ENCODE measurements at regions not wholly inside any gene's neighbourhood (a gene's known extent, or its start where the extent isn't known, plus 50 kb on each side); places are given as distances from the start of the nearest gene placed in this dataset.
A peak's percentile ranks its signal among the peaks of the same experiment; 100 is the strongest.

DNA sequence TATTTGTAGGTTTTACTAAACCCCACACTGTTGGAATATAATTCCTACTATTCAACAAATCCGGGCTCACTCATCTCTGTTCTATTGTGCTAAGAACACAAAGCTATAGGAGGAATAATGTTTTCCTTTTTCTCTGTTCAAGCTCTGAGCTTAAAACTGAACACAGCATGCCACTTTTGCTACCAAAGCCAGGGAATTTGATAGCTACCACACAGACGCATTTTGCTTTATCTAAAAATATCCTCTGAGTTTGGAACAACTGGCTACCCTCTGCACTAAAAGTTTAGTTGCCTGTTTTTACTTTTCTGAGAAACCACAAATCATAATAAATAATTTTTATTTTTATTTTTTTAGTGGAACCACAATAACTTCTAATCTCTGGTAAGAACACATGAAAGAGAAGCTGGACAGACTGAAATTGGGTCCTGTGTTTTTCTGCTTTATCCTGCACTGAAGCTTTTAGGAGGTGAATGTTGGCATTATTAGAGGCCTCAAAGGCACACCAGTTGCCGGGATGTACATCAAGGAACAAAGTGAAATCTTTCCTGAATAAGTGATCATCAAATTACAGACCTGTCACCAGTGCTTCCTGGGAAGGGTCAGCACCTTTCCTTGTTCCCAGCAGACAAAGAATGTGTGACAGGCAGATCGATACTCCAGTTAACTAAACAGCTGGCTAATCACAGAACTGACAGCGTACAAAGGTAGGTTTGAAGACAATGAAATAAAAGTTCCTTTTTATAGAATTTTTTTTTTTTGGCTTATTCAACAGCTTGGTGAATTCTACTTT, 523.2 kb upstream of the TENM4 start:
- DNase-seq: no peak

GRCh38 chr11:79960461-79960860, 519.6 kb upstream of the TENM4 start:
- no peak for DNase-seq

- DNase-seq: no peak
These were observed 518.5 kb upstream of the TENM4 start for GRCh38 chr11:79959318-79959717.

DNA sequence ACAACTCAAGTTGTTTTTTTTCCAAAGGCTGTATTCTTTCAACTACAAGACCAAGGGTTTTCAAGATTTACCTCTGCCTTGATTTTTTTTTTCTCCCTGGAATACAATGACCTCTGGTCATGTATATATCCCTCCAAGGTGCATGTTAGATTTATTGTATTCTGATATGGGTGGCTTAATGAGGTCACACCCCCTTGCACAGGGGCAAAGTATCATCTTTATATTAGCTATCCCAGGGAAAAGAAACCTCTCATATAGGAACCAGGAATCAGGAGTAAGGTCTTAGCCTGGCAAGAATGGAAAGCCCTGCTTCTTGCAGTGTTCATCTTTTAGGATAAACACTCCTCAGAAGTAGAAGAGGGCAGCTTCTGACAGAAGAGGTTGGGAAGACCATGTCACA, 516.9 kb upstream of the TENM4 start:
- no peak for DNase-seq

- DNase-seq: no peak
These were observed 515.2 kb upstream of the TENM4 start for GRCh38 chr11:79956061-79956460.

DNA sequence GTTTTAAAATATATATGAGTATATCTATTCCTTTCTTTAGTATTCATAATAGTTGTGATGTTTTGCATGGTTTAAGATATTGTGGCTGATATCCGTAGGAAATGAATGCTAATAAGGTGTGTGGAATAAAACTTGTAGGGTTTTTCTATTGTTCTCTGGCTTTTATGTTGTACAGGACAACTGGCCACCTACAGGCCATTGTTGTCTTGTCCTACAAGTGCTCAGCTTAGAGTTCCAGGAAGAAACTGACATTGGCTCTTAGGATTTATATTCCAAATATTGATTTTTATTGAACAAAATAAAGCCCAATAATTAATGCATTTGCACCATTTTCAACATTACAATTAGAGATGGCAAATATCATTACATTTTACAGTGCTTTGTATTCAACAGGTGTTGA, 512.8 kb upstream of the TENM4 start:
- no peak for DNase-seq

GRCh38 chr11:79950741-79951140, 509.9 kb upstream of the TENM4 start:
- DNase-seq: no peak

DNA sequence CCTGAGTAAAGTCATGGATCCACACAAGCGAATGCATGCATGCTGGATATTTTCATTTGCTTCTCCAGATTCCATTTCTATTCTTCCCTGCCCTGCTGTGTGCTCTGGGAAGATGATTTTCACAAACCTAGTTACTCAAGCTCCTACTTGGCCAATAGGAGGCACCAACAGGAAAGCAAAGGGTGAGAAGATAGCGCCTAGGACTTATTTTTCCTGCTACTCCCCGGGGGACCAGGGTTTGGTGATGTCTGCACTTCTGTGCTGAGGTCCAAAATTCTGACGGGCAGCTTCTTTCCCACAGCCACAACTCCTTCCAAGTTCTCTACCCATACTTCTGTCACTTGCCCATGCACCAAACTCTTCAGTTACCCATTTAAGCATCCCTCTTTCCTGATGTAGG, 509.3 kb upstream of the TENM4 start:
- peak; percentile 64 for DNase-seq

- DNase-seq: no peak
These were observed 508.7 kb upstream of the TENM4 start for GRCh38 chr11:79949574-79949973.

- DNase-seq: no peak
These were observed 501.8 kb upstream of the TENM4 start for GRCh38 chr11:79942646-79943045.

DNA sequence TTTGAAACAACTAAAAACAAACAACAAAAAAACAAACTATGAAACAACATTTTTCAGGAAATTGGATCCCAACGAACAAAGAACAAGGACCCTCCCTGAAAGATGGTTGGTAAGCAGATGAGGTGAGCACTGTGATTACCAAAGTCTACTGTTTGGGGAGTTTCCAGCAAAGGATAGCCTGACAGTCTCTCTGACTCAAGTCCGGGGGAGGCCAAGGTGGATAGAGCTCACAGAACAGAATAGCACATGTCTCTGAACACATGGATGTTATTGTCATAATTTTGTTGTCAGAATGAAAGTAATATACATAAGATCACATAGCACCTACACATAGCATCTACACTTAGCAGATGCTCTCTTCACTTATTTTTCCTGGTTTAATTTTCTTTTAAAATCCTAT, 501.3 kb upstream of the TENM4 start:
- DNase-seq: peak; percentile 78

DNA sequence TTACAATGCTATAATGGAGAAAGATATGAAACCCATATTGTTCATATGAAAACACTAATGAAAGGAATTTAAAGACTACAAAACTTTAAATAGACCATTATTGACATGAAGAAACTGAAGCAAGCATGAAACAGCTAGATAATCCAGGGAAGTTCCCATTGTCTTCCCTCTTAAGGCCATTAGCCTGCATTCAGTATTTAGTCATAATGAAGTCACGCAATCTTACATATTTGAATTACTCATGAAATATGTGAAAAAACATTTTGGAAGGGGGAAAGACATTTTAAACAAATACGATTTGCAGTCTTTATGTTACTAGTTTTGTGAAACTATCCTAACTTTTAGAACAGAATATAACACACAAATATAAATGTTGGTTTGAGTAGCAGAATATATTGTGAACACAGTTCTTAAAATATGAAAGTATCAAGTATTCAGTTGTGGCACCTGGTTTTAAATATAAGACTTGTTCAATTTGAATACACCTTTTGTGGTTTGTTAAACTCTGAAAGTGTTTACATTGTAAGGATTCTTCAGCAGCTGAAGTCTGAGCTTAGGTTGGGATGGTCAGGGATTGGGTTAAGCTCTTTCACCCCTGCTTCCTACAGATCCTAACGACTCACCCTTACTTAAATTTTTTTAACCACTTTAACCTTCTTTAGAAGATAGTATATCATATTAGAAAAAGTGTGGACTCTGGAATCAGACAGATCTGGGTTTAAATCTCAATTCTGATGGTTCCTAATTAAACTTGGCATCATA, 500.3 kb upstream of the TENM4 start:
- peak; percentile 66 for DNase-seq

DNA sequence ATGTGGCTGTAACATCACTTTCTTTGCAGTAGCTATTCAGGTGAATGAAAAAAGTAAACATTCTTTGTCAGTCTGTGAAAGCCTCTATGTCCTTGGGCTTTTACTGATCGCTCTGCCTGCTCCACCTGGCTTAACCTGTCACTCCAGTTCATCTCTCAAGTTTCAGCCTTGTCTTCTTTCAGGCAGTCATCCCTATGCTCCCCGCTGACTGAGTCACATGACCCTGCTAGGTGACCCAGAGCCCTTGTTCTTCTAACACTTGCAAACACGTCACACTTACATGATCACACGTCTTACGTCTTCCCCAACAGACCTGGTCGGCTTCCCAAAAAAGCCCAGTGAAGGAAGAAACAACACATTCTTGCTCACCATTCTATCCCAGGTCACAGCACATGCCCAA, 499.3 kb upstream of the TENM4 start:
- DNase-seq: peak; percentile 91

DNA sequence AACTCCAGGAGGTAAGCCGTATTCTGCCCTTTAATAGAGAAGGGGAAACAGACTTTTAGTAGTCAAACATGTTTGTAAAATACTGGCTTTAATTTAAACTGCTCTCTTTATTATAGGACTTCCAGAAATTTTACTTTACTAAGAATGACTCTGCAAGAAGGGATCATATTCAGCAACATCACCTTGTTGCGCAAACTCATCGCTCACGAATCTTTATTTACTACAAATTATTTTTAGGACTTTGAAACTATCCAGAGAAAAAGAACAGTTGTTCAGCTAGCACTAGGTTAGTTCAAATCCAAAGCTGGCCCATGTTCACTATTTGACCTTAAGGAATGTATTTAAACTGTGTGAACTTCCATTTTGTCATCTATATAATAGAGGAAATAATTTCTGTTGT, 498.3 kb upstream of the TENM4 start:
- no peak for DNase-seq

DNA sequence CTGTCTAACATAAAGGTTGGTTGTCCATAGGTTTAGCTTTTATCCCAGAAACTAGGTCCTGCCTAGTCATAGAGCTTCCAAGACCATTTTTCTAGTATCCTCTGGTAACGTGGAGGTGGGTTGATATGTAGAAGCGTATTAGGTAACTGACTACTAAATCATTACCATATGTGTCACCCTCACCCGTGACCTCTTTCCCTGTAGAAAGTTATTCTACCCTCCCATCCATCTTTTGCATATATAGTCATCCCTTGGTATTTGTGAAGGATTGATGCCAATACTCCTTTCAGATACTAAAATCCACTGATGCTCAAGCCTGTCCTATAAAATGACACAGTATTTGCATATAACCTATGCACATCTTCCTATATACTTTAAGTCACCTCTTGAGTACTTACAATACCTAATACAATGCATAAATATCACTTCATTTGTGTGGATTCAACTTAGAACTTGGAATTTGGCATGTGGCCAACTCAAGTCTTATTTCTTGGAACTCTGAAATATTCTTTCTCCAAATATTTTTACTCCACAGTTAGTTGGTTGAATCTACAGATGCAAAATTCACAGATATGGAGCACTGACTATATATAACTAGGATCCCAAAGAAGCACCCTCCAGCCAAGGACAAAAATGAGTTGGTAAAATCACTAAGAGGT, 497.0 kb upstream of the TENM4 start:
- DNase-seq: no peak

DNA sequence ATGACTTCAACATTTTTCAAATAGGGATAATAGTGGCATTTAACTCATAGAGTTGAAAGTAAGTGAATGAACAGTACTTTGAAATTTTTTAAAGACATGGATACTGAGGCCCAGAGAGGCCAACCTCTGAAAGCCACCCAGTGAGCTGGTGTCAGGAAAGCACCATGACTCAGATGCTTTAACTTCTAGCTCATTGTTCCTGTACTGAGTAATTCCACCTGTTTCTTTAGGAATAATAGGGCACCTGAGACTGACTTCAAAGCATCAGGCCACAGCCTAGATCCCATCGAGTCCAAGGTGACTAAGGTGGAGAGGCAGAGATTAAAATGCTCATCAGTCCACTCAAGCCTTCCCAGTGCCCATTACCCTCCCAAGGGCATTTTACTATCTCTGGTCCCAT, 491.8 kb upstream of the TENM4 start:
- no peak for DNase-seq

- no peak for DNase-seq
These were observed 490.9 kb upstream of the TENM4 start for GRCh38 chr11:79931692-79932091.

DNA sequence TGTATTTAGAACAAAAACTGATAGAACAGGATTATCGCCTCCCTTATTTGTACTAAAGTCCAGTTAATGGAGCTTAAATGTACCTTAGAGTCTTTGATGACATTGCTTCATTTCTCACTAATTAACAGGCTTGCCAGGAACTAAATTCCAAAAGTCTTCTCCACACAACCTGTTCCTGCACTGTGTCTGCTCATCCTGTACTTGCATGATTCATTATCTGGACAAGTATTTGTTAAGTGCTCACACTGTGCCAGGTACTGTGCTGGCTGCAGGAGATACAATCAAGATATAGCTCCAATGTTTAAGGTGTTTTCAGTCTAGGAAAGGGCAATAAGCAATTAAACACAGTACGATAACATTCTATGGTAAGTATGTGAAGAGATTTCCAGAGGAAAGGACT, 485.9 kb upstream of the TENM4 start:
- no peak for DNase-seq

DNA sequence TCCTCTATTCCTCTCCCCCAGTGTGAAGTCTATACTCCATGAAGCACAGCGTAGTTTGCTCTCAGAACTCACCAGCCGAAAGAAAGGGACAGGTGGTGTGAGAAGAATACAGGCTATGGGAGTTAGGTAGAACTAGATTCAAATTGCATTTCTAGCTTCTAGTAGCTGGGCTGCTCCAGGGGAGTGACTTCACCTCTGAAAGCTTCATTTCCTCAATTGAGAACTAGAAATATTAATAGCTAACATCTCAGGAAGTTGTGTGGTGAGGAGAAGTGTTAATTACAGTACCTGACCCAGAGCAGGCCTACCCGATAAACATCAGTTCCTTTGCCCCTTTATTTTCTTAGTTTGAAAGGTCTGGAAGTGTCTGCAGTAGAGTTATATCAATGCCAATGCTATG, 484.7 kb upstream of the TENM4 start:
- no peak for DNase-seq

DNA sequence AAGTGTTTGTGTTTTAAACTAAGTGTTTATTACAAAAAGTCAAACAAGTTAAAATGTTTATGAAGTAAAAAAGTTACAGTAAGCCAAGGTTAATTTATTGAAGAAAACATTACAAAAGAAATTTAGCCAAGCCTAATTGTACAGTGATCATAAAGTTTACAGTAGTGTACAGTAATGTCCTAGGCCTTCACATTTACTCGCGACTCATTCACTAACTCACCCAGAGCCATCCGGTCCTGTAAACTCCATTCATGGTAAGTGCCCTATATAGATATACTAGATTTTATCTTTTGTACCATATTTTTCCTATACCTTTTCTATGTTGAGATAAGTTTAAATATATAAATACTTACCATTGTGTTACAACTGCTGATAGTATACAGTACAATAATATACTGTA, 481.8 kb upstream of the TENM4 start:
- no peak for DNase-seq

DNA sequence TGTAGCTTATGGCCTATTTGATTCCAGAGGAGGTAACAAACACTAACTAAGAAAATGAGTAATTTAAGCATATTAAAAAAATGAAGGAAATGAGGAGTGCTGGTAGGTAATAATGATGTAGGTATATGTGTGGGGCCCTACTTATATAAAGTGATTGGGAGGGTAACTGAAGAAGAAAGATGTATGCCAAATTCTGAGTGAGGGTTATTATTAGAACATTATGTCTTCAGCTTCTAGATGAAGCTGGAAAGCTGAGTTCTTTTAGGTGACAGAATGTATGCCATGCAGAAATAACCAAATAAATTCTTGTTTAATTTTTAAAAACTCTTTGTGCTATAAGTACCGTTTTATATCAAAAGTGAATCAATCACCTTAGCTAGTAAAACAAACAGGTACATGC, 479.6 kb upstream of the TENM4 start:
- DNase-seq: no peak

GRCh38 chr11:79919350-79919749, 478.5 kb upstream of the TENM4 start:
- no peak for DNase-seq

- no peak for DNase-seq
These were observed 478.0 kb upstream of the TENM4 start for GRCh38 chr11:79918846-79919245.

GRCh38 chr11:79906164-79906563, 465.3 kb upstream of the TENM4 start:
- DNase-seq: no peak

Measured in NCI-H526 treated with DMSO at 0.1 percent for 48 hours (cell line).